ENCODE measurements at regions not wholly inside any gene's neighbourhood (a gene's known extent, or its start where the extent isn't known, plus 50 kb on each side); places are given as distances from the start of the nearest gene placed in this dataset.
A peak's percentile ranks its signal among the peaks of the same experiment; 100 is the strongest.
"Not testable (repeated sequence)": the region's sequence is repeated elsewhere in the genome, so short reads cannot be mapped to it uniquely, and the experiment has no call there.

- DNase-seq (no peak), ATAC-seq (no peak)
- Mint-ChIP-seq H3K36me3 (ENCODE audit: low read depth) (no peaks in the 10 kb centered on the region), H3K4me1 (ENCODE audit: low read depth) (no peaks in the 10 kb centered on the region), H3K27ac (no peak overlapping the region), H3K27me3 (ENCODE audit: low read depth) (peaks cover 13% of the 10 kb centered on the region), H3K9me3 (ENCODE audit: insufficient read depth) (no peaks in the 10 kb centered on the region), H3K4me3 (no peak overlapping the region)
- ChIA-PET CTCF (no interaction called here), POLR2A (no interaction called here)
These were observed 283.1 kb upstream of the RASGRP1 start for GRCh38 chr15:38847666-38848065.

GRCh38 chr15:38849046-38849445, 284.4 kb upstream of the RASGRP1 start:
- CTCF ChIA-PET = no interaction called here
- ATAC-seq = no peak
- Mint-ChIP-seq H3K4me3 (no peak overlapping the region), H3K36me3 (ENCODE audit: low read depth) (no peaks in the 10 kb centered on the region), H3K9me3 (ENCODE audit: insufficient read depth) (no peaks in the 10 kb centered on the region), H3K4me1 (ENCODE audit: low read depth) (no peaks in the 10 kb centered on the region), H3K27ac (no peak overlapping the region), H3K27me3 (ENCODE audit: low read depth) (peaks cover 10% of the 10 kb centered on the region)
- DNase-seq = no peak
- POLR2A ChIA-PET = no interaction called here

GRCh38 chr15:38852188-38852587, 287.6 kb upstream of the RASGRP1 start:
- POLR2A ChIA-PET; H3K9me3 Mint-ChIP-seq (ENCODE audit: insufficient read depth); DNase-seq; H3K4me3 Mint-ChIP-seq; CTCF ChIA-PET; H3K4me1 Mint-ChIP-seq (ENCODE audit: low read depth); H3K27ac Mint-ChIP-seq; ATAC-seq; H3K36me3 Mint-ChIP-seq (ENCODE audit: low read depth): not testable (repeated sequence)
- H3K27me3 Mint-ChIP-seq (ENCODE audit: low read depth) = peaks cover 18% of the 10 kb centered on the region

GRCh38 chr15:38853608-38854007, 289.0 kb upstream of the RASGRP1 start:
- H3K9me3 Mint-ChIP-seq (ENCODE audit: insufficient read depth) = no peaks in the 10 kb centered on the region
- POLR2A ChIA-PET = no interaction called here
- H3K36me3 Mint-ChIP-seq (ENCODE audit: low read depth) = no peaks in the 10 kb centered on the region
- no peak overlapping the region for H3K27ac Mint-ChIP-seq
- CTCF ChIA-PET = interaction anchor here (1.2 kb wide), 1 partner anchor 9 kb away, joined by 3 read pairs; no protein-coding TSS in a partner anchor
- no peaks in the 10 kb centered on the region for H3K4me1 Mint-ChIP-seq (ENCODE audit: low read depth)
- ATAC-seq = no peak
- H3K27me3 Mint-ChIP-seq (ENCODE audit: low read depth) = peaks cover 24% of the 10 kb centered on the region
- DNase-seq = peak; percentile 24
- no peak overlapping the region for H3K4me3 Mint-ChIP-seq

GRCh38 chr15:38854506-38854905, 289.9 kb upstream of the RASGRP1 start:
- H3K27ac Mint-ChIP-seq = no peak overlapping the region
- H3K9me3 Mint-ChIP-seq (ENCODE audit: insufficient read depth) = no peaks in the 10 kb centered on the region
- no peaks in the 10 kb centered on the region for H3K4me1 Mint-ChIP-seq (ENCODE audit: low read depth)
- ChIA-PET POLR2A (no interaction called here), CTCF (no interaction called here)
- ATAC-seq (no peak), DNase-seq (no peak)
- H3K36me3 Mint-ChIP-seq (ENCODE audit: low read depth) = no peaks in the 10 kb centered on the region
- no peak overlapping the region for H3K4me3 Mint-ChIP-seq
- peaks cover 25% of the 10 kb centered on the region for H3K27me3 Mint-ChIP-seq (ENCODE audit: low read depth)

GRCh38 chr15:38857814-38858213, 293.2 kb upstream of the RASGRP1 start:
- ChIA-PET CTCF (interaction anchor here (1.0 to 1.8 kb wide), 2 partner anchors 41 to 418 kb away, joined by 3 to 5 read pairs; no protein-coding TSS in a partner anchor), POLR2A (no interaction called here)
- ATAC-seq (no peak), DNase-seq (no peak)
- Mint-ChIP-seq H3K27ac (no peak overlapping the region), H3K27me3 (ENCODE audit: low read depth) (peaks cover 27% of the 10 kb centered on the region), H3K4me3 (no peak overlapping the region), H3K4me1 (ENCODE audit: low read depth) (no peaks in the 10 kb centered on the region), H3K36me3 (ENCODE audit: low read depth) (no peaks in the 10 kb centered on the region), H3K9me3 (ENCODE audit: insufficient read depth) (no peaks in the 10 kb centered on the region)

GRCh38 chr15:38859574-38859973, 295.0 kb upstream of the RASGRP1 start:
- Mint-ChIP-seq H3K27me3 (ENCODE audit: low read depth) (peaks cover 23% of the 10 kb centered on the region), H3K36me3 (ENCODE audit: low read depth) (no peaks in the 10 kb centered on the region), H3K9me3 (ENCODE audit: insufficient read depth) (no peaks in the 10 kb centered on the region), H3K27ac (no peak overlapping the region), H3K4me3 (no peak overlapping the region), H3K4me1 (ENCODE audit: low read depth) (no peaks in the 10 kb centered on the region)
- no peak for DNase-seq
- CTCF ChIA-PET = interaction anchor here (1.8 kb wide), 1 partner anchor 419 kb away, joined by 5 read pairs; no protein-coding TSS in a partner anchor
- ATAC-seq = no peak
- POLR2A ChIA-PET = no interaction called here

GRCh38 chr15:38860253-38860652, 295.6 kb upstream of the RASGRP1 start:
- H3K27ac Mint-ChIP-seq = no peak overlapping the region
- no peak for DNase-seq
- no peaks in the 10 kb centered on the region for H3K9me3 Mint-ChIP-seq (ENCODE audit: insufficient read depth)
- H3K4me1 Mint-ChIP-seq (ENCODE audit: low read depth) = no peaks in the 10 kb centered on the region
- POLR2A ChIA-PET = no interaction called here
- no peak for ATAC-seq
- no peak overlapping the region for H3K4me3 Mint-ChIP-seq
- no peaks in the 10 kb centered on the region for H3K36me3 Mint-ChIP-seq (ENCODE audit: low read depth)
- CTCF ChIA-PET = no interaction called here
- peaks cover 19% of the 10 kb centered on the region for H3K27me3 Mint-ChIP-seq (ENCODE audit: low read depth)

GRCh38 chr15:38860674-38861073, 296.1 kb upstream of the RASGRP1 start:
- ChIA-PET POLR2A (no interaction called here), CTCF (no interaction called here)
- H3K27me3 Mint-ChIP-seq (ENCODE audit: low read depth) = peaks cover 15% of the 10 kb centered on the region
- H3K36me3 Mint-ChIP-seq (ENCODE audit: low read depth) = no peaks in the 10 kb centered on the region
- ATAC-seq (no peak), DNase-seq (no peak)
- no peak overlapping the region for H3K4me3 Mint-ChIP-seq
- H3K27ac Mint-ChIP-seq = no peak overlapping the region
- H3K9me3 Mint-ChIP-seq (ENCODE audit: insufficient read depth) = no peaks in the 10 kb centered on the region
- no peaks in the 10 kb centered on the region for H3K4me1 Mint-ChIP-seq (ENCODE audit: low read depth)

- H3K9me3 Mint-ChIP-seq (ENCODE audit: insufficient read depth) = no peaks in the 10 kb centered on the region
- ATAC-seq = no peak
- H3K4me3 Mint-ChIP-seq = no peak overlapping the region
- no peaks in the 10 kb centered on the region for H3K36me3 Mint-ChIP-seq (ENCODE audit: low read depth)
- ChIA-PET CTCF (no interaction called here), POLR2A (no interaction called here)
- H3K27ac Mint-ChIP-seq = no peak overlapping the region
- peaks cover 14% of the 10 kb centered on the region for H3K27me3 Mint-ChIP-seq (ENCODE audit: low read depth)
- DNase-seq = no peak
- no peaks in the 10 kb centered on the region for H3K4me1 Mint-ChIP-seq (ENCODE audit: low read depth)
These were observed 296.5 kb upstream of the RASGRP1 start for GRCh38 chr15:38861108-38861507.

GRCh38 chr15:38862099-38862498, 297.5 kb upstream of the RASGRP1 start:
- no peaks in the 10 kb centered on the region for H3K9me3 Mint-ChIP-seq (ENCODE audit: insufficient read depth)
- H3K4me1 Mint-ChIP-seq (ENCODE audit: low read depth) = no peaks in the 10 kb centered on the region
- ChIA-PET POLR2A (no interaction called here), CTCF (no interaction called here)
- no peaks in the 10 kb centered on the region for H3K36me3 Mint-ChIP-seq (ENCODE audit: low read depth)
- ATAC-seq (no peak), DNase-seq (no peak)
- peaks cover 14% of the 10 kb centered on the region for H3K27me3 Mint-ChIP-seq (ENCODE audit: low read depth)
- no peak overlapping the region for H3K27ac Mint-ChIP-seq
- no peak overlapping the region for H3K4me3 Mint-ChIP-seq

- Mint-ChIP-seq H3K27me3 (ENCODE audit: low read depth) (peaks cover 9% of the 10 kb centered on the region), H3K9me3 (ENCODE audit: insufficient read depth) (no peaks in the 10 kb centered on the region), H3K4me3 (no peak overlapping the region), H3K36me3 (ENCODE audit: low read depth) (no peaks in the 10 kb centered on the region), H3K4me1 (ENCODE audit: low read depth) (no peaks in the 10 kb centered on the region), H3K27ac (no peak overlapping the region)
- ChIA-PET POLR2A (no interaction called here), CTCF (interaction anchor here (0.8 to 1.4 kb wide), 2 partner anchors 10 to 46 kb away, joined by 3 to 4 read pairs; no protein-coding TSS in a partner anchor)
- ATAC-seq = no peak
- no peak for DNase-seq
These were observed 298.8 kb upstream of the RASGRP1 start for GRCh38 chr15:38863381-38863780.

- DNase-seq = no peak
- ATAC-seq = no peak
These were observed 299.5 kb upstream of the RASGRP1 start for GRCh38 chr15:38864122-38864521.

More at GRCh38 chr15:38864122-38864521, 299.5 kb upstream of the RASGRP1 start:
- Mint-ChIP-seq H3K9me3 (ENCODE audit: insufficient read depth) (no peaks in the 10 kb centered on the region), H3K4me1 (ENCODE audit: low read depth) (no peaks in the 10 kb centered on the region), H3K27me3 (ENCODE audit: low read depth) (peaks cover 8% of the 10 kb centered on the region), H3K4me3 (no peak overlapping the region), H3K27ac (no peak overlapping the region), H3K36me3 (ENCODE audit: low read depth) (no peaks in the 10 kb centered on the region)
- ChIA-PET CTCF (interaction anchor here (1.4 kb wide), 1 partner anchor 47 kb away, joined by 4 read pairs; no protein-coding TSS in a partner anchor), POLR2A (interaction anchor here (0.6 to 0.7 kb wide), 2 partner anchors 536 to 855 kb away, joined by 3 read pairs; no protein-coding TSS in a partner anchor)
